ENCODE measurements at regions not wholly inside any gene's neighbourhood (a gene's known extent, or its start where the extent isn't known, plus 50 kb on each side); places are given as distances from the start of the nearest gene placed in this dataset.

DNA sequence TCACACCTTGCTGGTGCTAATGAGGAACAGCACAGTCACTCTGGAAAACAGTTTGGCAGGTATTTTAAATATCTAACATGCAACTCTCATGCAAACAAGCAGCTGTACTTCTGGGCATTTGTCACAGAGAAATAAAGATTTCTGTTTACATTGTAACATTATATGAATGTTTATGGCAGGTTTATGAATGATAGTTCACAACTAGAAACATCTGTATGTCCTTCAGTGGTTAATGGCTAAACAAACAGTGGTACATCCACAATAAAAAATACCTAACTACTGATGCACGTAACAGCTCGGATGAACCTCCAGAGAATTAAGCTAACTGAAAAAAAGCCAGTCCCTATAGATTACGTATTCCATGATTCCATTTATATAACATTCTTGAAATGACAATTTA is 109.6 kb downstream of the GPR37 start:
- TF ChIP-seq, protein P1, sequence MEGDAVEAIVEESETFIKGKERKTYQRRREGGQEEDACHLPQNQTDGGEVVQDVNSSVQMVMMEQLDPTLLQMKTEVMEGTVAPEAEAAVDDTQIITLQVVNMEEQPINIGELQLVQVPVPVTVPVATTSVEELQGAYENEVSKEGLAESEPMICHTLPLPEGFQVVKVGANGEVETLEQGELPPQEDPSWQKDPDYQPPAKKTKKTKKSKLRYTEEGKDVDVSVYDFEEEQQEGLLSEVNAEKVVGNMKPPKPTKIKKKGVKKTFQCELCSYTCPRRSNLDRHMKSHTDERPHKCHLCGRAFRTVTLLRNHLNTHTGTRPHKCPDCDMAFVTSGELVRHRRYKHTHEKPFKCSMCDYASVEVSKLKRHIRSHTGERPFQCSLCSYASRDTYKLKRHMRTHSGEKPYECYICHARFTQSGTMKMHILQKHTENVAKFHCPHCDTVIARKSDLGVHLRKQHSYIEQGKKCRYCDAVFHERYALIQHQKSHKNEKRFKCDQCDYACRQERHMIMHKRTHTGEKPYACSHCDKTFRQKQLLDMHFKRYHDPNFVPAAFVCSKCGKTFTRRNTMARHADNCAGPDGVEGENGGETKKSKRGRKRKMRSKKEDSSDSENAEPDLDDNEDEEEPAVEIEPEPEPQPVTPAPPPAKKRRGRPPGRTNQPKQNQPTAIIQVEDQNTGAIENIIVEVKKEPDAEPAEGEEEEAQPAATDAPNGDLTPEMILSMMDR (IDR thresholded peaks at IDR 0.05), result no peak
- TF ChIP-seq POLR2AphosphoS5 (IDR thresholded peaks at IDR 0.05) (no peak), EP300 (IDR thresholded peaks at IDR 0.05) (no peak)
